Peyer's patch (tissue), 4 donors: ENCODE measurements at regions not wholly inside any gene's neighbourhood (a gene's known extent, or its start where the extent isn't known, plus 50 kb on each side); places are given as distances from the start of the nearest gene placed in this dataset.

Source experiments
- POLR2A ChIP-seq, 2 donors: fragments of 450-650 bp; IDR thresholded peaks; one replicate each; pipeline ENCODE4 v1.5.1; 2017; ENCODE audit warnings: antibody characterized with exemption in 2 of 2, mild to moderate bottlenecking in 2 of 2, moderate library complexity in 2 of 2
- TF ChIP-seq, protein P1 (sequence below), 6 experiments: fragments of 450-650 bp in 4 of 6; fragments of 200-600 bp in 2 of 6; sonication (generic) in 1 of 6; IDR thresholded peaks; one replicate each; pipeline ENCODE4 v1.5.1; 2017 to 2019; ENCODE audit warnings: antibody characterized with exemption in 6 of 6, mild to moderate bottlenecking in 3 of 6, moderate library complexity in 1 of 6

DNA sequence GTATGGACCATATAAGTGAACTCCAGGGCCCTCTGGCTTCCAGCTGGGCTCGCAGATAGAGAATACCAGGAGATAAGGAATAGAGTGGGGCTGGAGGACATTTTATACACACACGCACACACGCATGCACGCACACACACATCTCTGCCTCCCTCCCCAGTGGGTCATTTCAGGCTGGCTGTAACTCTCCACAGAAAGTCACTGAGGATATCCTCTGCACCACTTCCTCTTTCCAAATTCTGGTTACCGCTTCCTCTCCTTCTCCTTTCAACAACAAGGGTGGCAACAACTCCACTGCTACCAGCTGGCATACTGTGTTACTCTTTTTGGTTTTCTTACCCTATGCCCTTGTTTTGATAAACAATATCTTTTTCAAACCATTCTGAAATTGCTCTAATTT lies 280.2 kb downstream of the COL12A1 start:
- TF ChIP-seq, protein P1, sequence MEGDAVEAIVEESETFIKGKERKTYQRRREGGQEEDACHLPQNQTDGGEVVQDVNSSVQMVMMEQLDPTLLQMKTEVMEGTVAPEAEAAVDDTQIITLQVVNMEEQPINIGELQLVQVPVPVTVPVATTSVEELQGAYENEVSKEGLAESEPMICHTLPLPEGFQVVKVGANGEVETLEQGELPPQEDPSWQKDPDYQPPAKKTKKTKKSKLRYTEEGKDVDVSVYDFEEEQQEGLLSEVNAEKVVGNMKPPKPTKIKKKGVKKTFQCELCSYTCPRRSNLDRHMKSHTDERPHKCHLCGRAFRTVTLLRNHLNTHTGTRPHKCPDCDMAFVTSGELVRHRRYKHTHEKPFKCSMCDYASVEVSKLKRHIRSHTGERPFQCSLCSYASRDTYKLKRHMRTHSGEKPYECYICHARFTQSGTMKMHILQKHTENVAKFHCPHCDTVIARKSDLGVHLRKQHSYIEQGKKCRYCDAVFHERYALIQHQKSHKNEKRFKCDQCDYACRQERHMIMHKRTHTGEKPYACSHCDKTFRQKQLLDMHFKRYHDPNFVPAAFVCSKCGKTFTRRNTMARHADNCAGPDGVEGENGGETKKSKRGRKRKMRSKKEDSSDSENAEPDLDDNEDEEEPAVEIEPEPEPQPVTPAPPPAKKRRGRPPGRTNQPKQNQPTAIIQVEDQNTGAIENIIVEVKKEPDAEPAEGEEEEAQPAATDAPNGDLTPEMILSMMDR (IDR thresholded peaks at IDR 0.05) = no peak
- TF ChIP-seq POLR2A (IDR thresholded peaks at IDR 0.05) = no peak
